GM18507 (cell line): ENCODE measurements at regions not wholly inside any gene's neighbourhood (a gene's known extent, or its start where the extent isn't known, plus 50 kb on each side); places are given as distances from the start of the nearest gene placed in this dataset.
"Not testable (repeated sequence)": the region's sequence is repeated elsewhere in the genome, so short reads cannot be mapped to it uniquely, and the experiment has no call there.

ENCODE experiments used
- DNase-seq: peaks from one replicate; pipeline ENCODE4 v3.0.0; 2011; ENCODE audit warnings: low read depth; ENCODE audit not compliant: insufficient read length; ENCODE audit errors: extremely low spot score
- FAIRE-seq: peaks from 2 replicates; lab custom pipeline; 2011; peaks lifted over from hg19 to GRCh38; lab: Jason Lieb, UNC

DNA sequence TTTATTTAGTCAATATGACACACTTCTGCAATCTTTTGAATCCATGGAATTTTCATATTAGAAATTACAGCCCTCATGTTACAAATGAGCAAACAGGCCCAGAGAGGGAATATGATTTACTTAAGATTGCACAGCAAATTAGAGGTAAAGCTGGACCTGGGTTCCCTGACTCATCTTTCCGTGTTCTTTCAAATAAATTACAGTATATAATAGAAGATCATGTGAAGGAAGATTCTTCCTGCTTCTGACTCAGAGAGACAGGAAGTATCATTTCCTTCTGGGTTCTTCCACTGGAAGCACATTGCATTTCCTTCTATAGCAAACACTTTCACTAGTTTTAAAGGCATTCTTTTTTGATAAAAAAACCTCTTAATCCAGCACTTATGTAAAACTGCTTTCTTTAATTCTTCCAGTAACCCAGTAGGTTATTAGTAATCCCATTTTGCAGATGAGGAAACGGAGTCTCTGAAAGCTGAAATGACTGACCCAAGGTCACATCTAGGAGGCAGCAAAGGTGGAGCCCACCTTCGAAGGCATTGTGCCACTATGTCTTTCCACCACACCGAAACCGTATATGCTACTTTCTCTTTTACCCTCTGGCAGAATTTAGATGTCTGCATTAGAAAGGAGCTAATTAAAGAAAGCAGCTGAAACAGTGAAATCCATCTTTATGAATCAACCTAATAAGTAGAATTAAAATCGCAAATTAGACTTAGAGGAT lies 566.7 kb upstream of the KLF4 start:
- no peak for DNase-seq
- FAIRE-seq = no peak

DNA sequence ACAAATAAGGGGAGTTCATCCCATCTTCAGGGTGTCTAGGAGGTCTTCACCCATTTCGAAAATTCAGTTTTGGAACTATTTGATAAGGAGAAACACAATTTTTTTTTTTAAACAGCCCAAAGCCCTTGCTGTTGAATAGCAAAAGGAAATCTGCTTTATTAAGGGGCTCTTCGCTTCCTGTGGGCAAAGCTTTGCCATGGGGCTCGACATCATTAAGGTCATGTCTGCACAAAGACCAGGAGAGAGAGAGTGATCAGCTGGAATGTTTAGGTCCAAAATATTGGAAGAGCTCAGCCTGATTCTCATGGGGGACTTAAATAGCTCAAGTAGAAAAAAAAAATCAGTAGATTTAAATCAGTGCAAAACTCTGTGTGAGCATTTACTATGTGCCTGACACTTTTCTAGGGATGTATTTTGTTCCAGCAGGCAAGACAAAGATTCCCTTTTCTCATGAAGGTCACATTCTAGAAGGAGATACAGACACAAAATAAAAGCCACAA lies 564.6 kb upstream of the KLF4 start:
- DNase-seq (no peak), FAIRE-seq (no peak)

DNA sequence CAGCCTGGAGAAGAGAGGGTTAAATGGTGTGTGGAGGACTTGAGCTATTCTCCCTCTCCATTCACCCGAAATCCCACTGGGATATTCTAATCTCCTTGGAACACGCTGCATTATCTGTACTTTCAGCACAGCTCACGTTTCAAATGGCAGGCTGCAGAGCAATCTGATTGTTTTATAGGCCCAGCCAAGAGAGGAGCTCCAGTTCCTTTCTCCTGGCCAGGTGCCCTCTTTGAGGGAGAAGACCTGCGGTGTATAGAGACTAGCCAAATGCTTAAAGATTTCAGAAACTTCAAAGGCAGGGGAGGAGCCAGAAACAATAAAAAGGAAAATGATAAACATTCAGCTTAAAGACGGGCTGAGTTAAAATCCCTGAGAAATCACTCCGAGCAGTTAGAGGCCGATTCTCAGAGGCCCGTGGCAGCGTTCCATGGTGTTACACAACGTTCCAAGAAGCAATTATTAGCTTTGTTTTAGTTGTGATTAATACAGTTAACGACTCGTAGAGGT lies 564.0 kb upstream of the KLF4 start:
- DNase-seq (no peak), FAIRE-seq (no peak)

DNA sequence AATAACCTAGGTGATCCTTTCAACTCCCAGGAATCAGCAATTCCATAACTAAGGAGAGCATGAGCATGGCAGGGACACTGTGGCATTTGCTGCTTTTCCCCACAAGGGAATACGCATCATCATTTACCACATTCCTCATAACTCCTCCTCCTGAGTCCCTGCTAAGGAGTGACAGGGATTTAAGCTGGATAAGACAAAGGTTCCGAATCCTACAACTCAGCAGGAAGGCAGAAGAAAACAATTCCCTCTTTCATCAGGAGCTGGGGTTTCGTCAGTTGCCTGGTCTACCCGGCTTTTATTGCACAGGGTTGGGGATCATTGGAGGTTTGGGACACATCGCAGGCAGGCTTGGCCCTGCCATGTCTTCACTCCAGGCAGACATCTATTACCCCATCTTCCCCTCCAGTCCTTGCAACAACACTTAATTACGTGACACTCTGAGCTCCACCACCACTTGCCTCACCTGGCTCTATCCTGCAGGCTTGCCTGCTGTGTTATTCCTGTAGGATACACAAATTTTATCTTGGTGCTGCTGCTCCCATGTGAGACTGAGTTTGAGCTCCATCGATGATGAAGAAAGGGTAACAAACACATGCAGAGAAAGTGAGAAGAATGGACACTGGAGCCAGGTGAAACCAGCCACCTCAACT lies 563.0 kb upstream of the KLF4 start:
- no peak for FAIRE-seq

DNA sequence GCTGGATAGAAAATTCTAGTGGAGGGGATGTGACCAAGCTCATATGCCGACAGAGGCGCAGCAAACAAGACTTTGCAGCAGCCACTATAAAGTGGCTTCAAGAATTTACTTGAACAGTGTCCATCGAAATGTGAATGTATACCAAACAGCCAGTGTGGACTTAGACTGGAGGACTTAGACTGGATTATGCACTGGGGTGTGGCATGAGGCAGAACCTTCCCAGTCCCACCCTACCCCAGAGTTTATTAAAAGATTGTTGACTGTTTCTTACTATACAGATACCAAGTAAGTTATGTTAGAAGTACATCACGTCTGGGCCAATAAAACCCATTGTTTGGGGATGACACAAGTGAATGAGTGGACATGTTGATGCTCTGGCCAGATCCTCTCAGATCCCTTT lies 561.3 kb upstream of the KLF4 start:
- DNase-seq = no peak
- FAIRE-seq = no peak

More for the DNA sequence above, 563.0 kb upstream of the KLF4 start:
- no peak for DNase-seq

DNA sequence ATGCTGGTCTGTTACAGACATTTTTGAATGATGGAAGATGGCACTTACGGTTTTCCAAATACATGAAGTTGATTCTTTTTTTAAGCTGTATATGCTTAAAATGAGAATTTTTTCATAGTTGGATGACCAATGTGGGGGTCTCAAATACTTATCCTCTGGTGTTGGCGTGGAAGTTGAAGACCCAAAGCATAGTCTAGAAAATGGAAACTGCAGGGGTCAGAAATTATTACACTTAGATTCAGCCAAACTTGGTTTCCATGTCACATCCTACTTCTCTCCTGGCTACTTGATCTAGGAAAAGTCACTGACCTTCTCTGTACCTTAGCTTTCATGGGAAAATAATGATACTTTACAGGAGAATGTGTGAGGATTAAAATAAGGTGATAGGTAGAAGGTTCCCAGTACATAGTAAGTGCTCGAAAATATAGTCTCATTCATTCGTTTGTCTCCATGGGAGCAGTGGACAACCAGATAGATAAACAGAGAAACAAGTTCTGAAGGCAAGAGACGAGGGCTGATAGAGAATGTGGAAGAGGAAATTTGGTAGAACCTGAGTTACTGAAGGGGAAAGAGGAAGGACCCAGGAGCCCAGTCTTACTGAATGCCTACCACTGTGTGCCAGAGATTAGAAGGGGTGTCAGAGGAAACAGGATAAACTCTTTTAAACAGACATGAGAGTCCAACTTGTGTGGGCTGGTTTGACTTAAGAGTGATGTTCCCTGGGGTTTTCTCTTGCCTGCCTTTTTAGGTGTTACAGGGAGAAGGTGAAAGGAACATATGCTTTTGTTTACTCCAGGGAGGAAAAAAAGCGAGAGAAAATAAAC lies 560.3 kb upstream of the KLF4 start:
- no peak for FAIRE-seq
- no peak for DNase-seq

DNA sequence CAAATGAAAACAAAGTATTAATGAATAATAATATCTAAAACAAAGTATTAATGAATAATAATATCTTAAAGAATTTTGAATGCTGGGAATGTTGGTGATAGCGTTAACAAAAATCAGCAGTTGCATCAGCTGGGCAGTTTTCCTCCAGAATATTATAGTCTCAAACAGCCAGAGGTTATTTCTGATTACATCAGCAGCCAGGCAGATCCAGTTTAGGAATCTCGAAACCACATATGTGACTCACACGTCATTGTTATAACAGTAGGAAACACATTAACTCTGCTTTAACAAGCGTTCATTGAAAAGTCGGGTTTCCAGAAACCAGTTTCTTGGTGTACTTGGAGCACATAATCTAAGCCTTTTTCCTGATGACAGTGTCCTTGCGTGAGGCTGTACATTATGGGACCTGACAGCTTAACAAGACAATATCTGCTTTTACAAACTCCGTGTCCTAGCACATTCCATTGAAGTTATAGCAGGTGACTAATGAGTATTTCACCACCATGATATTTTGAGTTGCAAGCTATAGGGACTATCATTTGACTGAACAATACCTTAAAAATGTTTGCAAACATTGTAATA lies 559.5 kb upstream of the KLF4 start:
- FAIRE-seq (no peak), DNase-seq (no peak)

DNA sequence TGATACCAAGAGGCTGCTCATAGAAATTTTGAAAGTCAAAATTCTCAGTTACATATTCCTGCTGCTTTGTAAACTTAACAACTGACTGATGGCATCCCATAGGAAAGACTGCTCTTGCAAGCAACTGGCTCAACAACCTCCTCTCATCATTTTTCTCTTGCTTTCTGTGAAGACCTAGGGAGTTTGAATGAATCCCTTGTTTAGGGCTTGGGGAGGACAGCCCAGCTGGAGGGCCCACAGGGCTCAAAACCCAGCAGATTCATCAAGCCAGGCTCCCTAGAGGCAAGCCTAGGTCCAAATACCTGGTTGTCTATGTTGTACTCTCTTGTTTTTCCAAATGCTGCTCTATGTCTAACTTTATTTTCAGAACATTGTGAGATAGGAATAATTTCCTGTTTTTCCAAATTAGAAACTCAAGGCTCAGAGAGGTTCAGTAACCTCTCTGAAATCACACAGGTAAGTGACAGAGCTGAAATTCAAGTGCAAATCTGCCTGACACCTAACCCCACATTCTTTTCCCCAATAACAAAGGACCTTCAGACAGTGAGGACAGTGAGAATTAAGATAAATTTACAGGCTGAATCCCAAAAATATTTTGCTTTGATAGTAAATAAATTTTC lies 558.9 kb upstream of the KLF4 start:
- FAIRE-seq = no peak
- DNase-seq = no peak

DNA sequence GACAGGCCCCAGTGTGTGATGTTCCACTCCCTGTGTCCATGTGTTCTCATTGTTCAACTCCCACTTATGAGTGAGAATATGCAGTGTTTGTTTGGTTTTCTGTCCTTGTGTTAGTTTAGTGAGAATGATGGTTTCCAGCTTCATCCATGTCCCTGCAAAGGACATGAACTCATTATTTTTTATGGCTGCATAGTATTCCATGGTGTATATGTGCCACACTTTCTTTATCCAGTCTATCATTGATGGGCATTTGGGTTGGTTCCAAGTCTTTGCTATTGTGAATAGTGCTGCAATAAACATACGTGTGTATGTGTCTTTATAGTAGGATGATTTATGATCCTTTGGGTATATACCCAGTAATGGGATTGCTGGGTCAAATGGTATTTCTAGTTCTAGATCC lies 558.2 kb upstream of the KLF4 start:
- not testable (repeated sequence) for FAIRE-seq, DNase-seq

DNA sequence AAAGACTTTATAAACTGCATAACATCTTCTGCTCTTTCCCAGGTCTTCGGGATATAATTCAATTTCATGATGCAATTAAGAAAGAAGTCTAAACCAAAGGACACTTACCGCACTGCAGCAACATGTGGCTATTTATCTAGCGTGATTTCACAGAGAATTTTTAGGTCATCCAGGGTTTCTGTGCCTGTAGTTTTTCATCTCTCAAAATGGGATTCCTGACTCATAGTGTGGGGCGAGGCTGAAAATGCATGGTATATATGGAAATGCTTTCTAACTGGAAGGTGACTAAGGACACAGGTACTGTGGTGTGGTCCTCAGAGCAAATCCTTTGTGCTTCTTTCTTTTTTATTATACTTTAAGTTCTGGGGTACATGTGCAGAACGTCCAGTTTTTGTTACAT lies 557.7 kb upstream of the KLF4 start:
- no peak for FAIRE-seq

DNA sequence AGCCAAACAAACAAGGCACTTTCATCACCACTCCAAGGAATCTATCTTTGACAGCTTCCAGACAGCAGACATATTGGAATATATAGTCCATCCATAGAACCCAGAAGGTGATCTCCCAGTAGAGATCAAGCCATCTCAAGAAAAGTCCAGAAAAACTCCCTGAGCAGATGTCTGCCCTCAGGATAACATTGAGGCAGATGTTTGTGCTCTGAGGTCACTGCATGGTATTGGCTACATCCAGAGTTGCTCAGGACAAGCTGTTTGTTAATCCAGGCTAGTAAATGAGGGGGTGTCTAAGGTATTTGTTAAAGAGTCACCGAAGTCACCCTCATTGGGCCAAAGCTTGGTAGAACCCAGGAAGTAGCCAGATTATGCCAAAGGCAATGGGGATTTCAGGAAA lies 556.3 kb upstream of the KLF4 start:
- no peak for DNase-seq

More for the DNA sequence above, 557.7 kb upstream of the KLF4 start:
- no peak for DNase-seq

DNA sequence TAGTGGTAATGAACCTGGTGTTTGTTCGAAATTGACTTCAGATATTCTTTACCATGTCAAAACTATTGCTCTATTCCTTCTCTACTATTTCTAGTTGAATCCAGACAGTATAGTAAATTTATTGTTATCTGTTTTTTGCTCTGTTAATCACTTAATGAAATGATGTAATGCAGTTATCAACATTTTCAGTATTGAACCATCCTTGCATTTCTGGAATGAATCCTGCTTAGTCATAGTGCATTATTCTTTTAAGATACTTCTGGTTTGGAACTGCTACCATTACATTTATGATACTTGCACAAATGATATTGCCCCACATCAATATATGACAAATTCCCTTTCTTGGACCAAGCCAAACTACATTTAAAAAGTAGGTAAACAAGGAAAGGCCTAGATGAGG lies 554.0 kb upstream of the KLF4 start:
- FAIRE-seq = no peak
- no peak for DNase-seq

More for the DNA sequence above, 556.3 kb upstream of the KLF4 start:
- no peak for FAIRE-seq

DNA sequence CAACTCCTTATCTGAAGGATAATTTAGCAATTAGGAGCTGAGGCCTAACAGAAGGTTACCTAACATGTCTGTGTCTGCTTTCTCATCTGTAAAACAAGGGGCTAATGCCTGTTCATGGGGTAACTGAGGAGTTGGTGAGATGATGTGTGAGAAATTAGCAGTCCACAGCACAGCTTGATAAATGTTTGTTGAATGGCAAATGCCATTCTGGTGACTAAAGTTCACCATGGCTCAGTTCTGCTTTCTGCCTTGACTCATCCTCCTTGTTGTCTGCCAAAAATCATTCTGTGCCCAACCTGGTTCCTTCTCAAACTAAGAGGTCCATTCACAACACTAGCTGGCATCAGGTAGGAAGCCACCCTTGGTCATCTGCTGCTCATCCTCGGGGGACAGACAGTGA lies 552.0 kb upstream of the KLF4 start:
- DNase-seq (no peak), FAIRE-seq (no peak)

DNA sequence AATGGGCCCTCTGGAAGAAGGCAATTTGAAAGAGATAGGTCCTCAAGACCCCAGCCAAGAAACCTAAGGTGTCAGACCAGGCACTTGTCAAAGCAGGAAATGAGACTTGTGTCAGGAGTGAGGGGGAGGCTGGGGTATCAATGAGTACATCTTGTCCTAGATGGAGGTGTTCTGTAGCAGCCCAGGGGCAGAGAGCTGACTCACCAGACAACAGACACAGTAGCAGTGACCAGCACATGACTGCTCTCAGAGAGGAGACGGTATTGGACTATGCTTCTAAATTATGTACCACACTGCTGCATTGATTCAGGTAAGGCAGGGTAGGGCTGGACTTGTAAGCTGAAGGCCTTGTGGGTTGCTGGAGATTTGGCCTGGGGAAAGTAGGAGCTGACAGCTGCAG lies 551.2 kb upstream of the KLF4 start:
- no peak for DNase-seq
- FAIRE-seq = no peak

DNA sequence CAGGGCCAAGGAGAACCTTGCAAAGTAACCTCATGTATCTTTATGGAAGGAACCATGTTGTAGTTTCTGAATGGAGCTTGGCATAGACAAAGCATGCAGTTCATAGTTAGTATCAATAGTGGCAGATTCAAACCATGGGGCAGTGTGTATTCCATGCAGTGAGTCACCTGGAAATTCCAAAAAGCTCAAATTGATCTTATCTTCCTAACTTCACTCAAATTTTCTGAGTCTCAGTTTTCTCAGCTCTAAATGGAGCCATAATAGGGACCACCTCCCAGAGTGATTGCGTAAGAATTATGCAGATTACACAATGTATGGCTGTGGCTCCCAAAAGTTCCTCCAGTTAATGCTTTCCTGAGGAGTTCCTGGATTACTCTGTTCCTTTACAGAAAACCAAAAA lies 549.9 kb upstream of the KLF4 start:
- FAIRE-seq (no peak), DNase-seq (no peak)

DNA sequence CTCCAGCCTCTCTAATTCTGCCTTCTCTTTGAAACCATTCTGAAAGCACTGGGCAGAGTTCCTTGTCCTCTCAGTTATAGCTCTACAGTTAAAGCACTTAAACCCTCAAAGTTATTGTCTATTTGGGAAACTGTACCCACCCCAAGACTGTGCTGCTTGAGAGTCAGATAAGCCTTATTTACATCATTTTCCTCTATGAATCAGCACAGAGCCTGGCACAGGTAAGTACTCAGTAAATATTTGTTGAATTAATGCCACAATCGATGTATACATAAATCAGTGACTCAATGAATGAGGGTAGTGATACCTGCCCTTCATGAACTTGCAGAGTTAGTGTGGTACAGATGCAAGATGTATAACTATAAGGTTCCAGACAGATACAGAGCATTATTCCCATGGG lies 549.4 kb upstream of the KLF4 start:
- no peak for FAIRE-seq
- DNase-seq = no peak

DNA sequence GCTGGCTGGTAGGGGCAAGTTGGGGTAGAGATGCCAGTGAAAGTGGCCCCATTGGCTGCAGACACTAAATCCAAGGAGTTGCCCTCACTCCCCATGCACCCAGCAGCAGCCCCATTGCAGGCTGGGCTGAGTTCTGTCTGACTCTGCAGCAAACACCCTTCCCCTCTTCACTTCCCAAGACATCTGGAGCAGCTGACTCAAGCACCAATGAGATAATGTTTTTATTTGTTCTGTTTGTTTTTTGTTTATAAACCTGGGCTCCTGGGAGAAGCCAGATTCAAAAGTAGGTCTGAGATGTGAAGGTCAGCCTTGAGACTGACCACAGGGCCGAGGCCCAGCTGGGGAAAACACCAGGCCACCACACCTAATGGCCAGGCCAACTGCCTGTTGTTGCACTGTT lies 545.9 kb upstream of the KLF4 start:
- no peak for FAIRE-seq
- no peak for DNase-seq

DNA sequence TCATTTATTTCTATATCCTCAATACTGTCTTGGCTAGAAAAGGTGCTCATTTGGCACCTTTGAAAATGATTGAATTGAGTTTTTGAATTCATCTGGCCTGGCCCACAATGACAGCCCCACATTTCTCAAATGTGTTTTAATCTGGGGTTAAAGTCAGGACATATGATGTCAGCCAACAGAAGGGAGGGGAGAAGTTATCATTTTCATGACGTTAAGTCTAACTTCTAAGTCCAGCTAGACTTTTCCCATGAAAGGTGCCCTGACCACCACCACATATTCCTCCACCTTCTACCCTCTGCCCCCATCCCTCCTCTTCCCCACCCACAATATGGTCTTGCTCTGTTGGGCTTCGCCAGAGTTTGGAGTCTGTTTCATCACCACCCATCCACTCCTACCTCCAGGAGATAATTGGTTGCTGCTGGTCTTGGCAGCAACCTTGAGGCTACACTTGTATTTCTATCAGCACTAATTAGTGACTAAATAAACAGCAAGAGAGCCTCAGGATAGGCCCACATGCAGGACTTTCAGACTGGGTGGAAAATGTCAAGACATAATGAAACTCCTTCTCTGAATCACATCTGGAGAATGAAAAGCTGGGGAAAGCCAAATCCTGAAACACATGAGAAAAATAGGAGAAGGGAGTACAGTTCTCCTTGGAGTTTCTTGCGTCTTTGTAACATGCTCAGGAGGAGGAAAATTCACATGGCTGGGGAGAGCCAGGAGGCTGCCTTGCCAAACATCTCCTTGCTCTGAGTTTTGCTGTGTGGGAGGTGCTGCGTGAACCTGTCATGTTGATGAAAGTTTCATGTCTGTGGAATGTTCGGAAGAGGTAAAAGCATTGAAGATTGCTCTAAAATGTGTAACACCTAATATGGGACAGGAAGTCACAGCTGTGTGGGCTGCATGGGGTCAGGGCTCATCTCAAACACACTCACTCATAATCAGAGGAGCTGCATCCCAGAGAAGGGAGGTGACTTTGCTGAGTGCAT lies 544.7 kb upstream of the KLF4 start:
- FAIRE-seq = no peak
- DNase-seq = no peak
